ENCODE measurements at regions not wholly inside any gene's neighbourhood (a gene's known extent, or its start where the extent isn't known, plus 50 kb on each side); places are given as distances from the start of the nearest gene placed in this dataset.

DNA sequence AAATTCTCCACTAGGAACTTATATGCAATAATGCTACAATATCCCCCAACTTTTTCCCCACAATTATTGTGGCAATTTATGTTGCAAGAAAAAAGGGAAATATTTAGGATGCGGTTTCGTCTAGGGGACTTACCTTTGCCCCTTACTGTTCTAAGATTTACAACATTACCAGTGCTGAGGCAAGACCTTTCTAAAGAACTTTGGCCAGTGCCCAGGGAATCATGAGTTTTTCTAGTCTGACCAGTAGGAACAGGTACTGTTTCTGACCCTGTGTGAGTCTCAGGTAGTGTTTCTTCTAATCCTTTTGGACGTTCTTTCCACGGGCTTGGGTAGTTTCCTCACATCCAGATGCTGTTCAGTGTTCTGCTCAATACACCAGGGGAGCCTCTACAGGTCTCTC lies 373.7 kb downstream of the HAPSTR1 start:
- in situ Hi-C loops (cut with MboI; ENCODE audit: low pct_ligation_motif_present in 1 of 4, low pct_unique_long_range_greater_than_20kb in 1 of 4, low sequenced_read_pairs in 3 of 4) (no loop called here), intact Hi-C loops (cut with DNase I; ENCODE audit: low total_unique reads) (no loop called here)
- no peak for TF ChIP-seq POLR2AphosphoS5 (IDR thresholded peaks at IDR 0.05)
- DNase-seq: no peak
- no peaks in the 10 kb centered on the region for H3K27me3 ChIP-seq
- no peak overlapping the region for H3K4me3 ChIP-seq
- WGBS, 2 donors (ENCODE audit: low coverage in 1 of 2): 34 to 64% methylated on average over 3 to 4 of the region's 4 CpGs
- no peaks in the 10 kb centered on the region for H3K9me3 ChIP-seq
- no peaks in the 10 kb centered on the region for H3K4me1 ChIP-seq
- H3K36me3 ChIP-seq: no peaks in the 10 kb centered on the region
- H3K27ac ChIP-seq: no peak overlapping the region

DNA sequence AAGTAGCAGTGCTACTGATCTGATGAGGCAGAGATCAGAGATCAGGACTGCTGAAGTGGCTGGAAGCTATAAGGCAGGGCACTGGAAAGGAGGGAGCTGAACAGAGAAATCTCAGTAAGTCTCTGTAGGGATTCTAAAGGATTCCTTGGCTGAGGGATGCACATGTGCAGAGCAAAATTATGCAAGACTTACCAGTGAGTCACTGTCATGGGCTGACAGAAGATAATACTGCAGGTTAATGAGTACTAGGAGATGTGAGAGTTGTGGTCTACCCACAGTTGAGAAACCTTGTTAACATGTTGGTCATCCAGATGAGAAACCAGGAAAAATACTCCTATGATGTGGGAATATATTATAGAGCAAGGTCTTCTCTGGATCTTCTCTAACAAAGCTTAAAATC lies 378.1 kb downstream of the HAPSTR1 start:
- no peaks in the 10 kb centered on the region for H3K4me1 ChIP-seq
- DNase-seq: no peak
- intact Hi-C loops (cut with DNase I; ENCODE audit: low total_unique reads) (no loop called here), in situ Hi-C loops (cut with MboI; ENCODE audit: low pct_ligation_motif_present in 1 of 4, low pct_unique_long_range_greater_than_20kb in 1 of 4, low sequenced_read_pairs in 3 of 4) (no loop called here)
- TF ChIP-seq POLR2A (IDR thresholded peaks at IDR 0.05): no peak
- TF ChIP-seq, protein P1, sequence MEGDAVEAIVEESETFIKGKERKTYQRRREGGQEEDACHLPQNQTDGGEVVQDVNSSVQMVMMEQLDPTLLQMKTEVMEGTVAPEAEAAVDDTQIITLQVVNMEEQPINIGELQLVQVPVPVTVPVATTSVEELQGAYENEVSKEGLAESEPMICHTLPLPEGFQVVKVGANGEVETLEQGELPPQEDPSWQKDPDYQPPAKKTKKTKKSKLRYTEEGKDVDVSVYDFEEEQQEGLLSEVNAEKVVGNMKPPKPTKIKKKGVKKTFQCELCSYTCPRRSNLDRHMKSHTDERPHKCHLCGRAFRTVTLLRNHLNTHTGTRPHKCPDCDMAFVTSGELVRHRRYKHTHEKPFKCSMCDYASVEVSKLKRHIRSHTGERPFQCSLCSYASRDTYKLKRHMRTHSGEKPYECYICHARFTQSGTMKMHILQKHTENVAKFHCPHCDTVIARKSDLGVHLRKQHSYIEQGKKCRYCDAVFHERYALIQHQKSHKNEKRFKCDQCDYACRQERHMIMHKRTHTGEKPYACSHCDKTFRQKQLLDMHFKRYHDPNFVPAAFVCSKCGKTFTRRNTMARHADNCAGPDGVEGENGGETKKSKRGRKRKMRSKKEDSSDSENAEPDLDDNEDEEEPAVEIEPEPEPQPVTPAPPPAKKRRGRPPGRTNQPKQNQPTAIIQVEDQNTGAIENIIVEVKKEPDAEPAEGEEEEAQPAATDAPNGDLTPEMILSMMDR (IDR thresholded peaks at IDR 0.05): no peak
- TF ChIP-seq POLR2AphosphoS5 (IDR thresholded peaks at IDR 0.05): no peak
- no peak for TF ChIP-seq EP300 (IDR thresholded peaks at IDR 0.05; ENCODE audit: low read depth)
- no peaks in the 10 kb centered on the region for H3K36me3 ChIP-seq
- H3K27ac ChIP-seq: no peak overlapping the region
- H3K9me3 ChIP-seq: no peaks in the 10 kb centered on the region
- H3K4me3 ChIP-seq: no peak overlapping the region
- H3K27me3 ChIP-seq: no peaks in the 10 kb centered on the region

DNA sequence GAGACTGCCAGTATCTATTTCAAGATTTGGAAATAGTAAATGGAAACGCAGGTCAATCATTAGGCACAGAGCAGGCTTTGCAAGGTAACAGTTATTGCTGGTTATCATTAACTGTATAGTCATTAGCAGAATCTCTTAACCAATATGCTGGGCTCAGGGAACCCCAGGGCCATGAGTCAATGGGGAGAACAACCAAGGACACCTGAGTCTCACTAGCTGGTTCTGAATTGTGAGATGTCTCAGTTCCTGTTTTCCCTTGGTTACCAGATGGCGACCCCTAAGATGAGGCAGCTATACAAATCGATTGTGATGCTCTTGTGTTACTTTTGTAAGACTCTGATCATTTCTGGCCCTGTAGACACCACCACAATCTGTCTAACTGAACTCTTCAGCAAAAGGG lies 385.3 kb downstream of the HAPSTR1 start:
- no peaks in the 10 kb centered on the region for H3K27me3 ChIP-seq
- no peaks in the 10 kb centered on the region for H3K9me3 ChIP-seq
- no peaks in the 10 kb centered on the region for H3K36me3 ChIP-seq
- no peak overlapping the region for H3K4me3 ChIP-seq
- in situ Hi-C loops (cut with MboI; ENCODE audit: low pct_ligation_motif_present in 1 of 4, low pct_unique_long_range_greater_than_20kb in 1 of 4, low sequenced_read_pairs in 3 of 4): no loop called here
- intact Hi-C loops (cut with DNase I; ENCODE audit: low total_unique reads): no loop called here
- 84% methylated on average over 3 of the region's 3 CpGs; no CpG with 5 or more reads in 1 of the 2 donors for WGBS, 2 donors (ENCODE audit: low coverage in 1 of 2)
- TF ChIP-seq, protein P1 (IDR thresholded peaks at IDR 0.05): no peak
- TF ChIP-seq EP300 (IDR thresholded peaks at IDR 0.05; ENCODE audit: low read depth) (no peak), POLR2AphosphoS5 (IDR thresholded peaks at IDR 0.05) (no peak), POLR2A (IDR thresholded peaks at IDR 0.05) (no peak)
- no peak overlapping the region for H3K27ac ChIP-seq
- no peaks in the 10 kb centered on the region for H3K4me1 ChIP-seq
- DNase-seq: no peak

DNA sequence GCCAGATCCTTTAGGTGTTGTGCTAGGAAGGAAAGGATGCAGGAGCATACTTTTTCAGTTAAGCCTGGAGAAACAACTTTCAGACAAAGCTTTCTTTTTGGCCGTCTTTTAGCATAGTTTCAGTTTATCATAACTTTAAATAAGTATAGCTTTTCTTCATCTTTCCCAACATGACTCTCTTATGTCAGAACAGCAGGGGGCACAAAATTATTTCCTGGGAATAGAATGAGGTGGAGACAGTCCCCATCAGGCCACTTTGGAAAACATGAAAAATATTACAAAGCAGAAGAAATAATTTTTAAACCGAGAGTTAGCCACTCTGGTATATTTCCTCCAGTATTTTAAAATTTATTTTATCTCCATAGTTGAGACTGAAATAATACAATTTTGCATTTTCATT lies 387.6 kb downstream of the HAPSTR1 start:
- Histone ChIP-seq H3K4me3 (no peak overlapping the region), H3K27me3 (no peaks in the 10 kb centered on the region), H3K4me1 (no peaks in the 10 kb centered on the region), H3K27ac (no peak overlapping the region), H3K9me3 (no peaks in the 10 kb centered on the region), H3K36me3 (no peaks in the 10 kb centered on the region)
- intact Hi-C loops (cut with DNase I; ENCODE audit: low total_unique reads): no loop called here
- in situ Hi-C loops (cut with MboI; ENCODE audit: low pct_ligation_motif_present in 1 of 4, low pct_unique_long_range_greater_than_20kb in 1 of 4, low sequenced_read_pairs in 3 of 4): no loop called here
- TF ChIP-seq POLR2AphosphoS5 (IDR thresholded peaks at IDR 0.05) (no peak), POLR2A (IDR thresholded peaks at IDR 0.05) (no peak), EP300 (IDR thresholded peaks at IDR 0.05; ENCODE audit: low read depth) (no peak)
- TF ChIP-seq, protein P1 (IDR thresholded peaks at IDR 0.05): no peak
- DNase-seq: no peak
- 56 to 63% methylated on average over 2 of the region's 2 CpGs for WGBS, 2 donors (ENCODE audit: low coverage in 1 of 2)

DNA sequence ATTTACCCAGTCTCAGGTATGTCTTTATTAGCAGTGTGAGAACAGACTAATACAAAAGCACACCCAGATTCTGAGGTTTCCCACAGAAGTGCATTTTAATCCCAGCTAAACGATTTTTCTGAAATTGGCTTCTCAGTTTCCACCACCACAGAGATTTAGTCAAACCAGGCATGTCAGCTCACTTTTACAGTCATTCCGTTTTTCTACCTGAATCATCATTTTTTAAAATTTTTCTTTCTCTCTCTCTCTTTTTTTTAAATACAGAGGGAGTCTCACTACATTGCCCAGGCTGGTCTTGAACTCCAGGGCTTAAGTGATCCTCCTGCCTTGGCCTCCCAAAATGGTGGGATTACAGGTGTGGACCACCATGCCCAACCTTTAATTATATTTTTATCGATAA lies 389.1 kb downstream of the HAPSTR1 start:
- intact Hi-C loops (cut with DNase I; ENCODE audit: low total_unique reads) (no loop called here), in situ Hi-C loops (cut with MboI; ENCODE audit: low pct_ligation_motif_present in 1 of 4, low pct_unique_long_range_greater_than_20kb in 1 of 4, low sequenced_read_pairs in 3 of 4) (no loop called here)
- Histone ChIP-seq H3K4me3 (no peak overlapping the region), H3K27ac (no peak overlapping the region), H3K4me1 (no peaks in the 10 kb centered on the region), H3K27me3 (no peaks in the 10 kb centered on the region), H3K36me3 (no peaks in the 10 kb centered on the region), H3K9me3 (no peaks in the 10 kb centered on the region)
- TF ChIP-seq POLR2A (IDR thresholded peaks at IDR 0.05) (no peak), POLR2AphosphoS5 (IDR thresholded peaks at IDR 0.05) (no peak), EP300 (IDR thresholded peaks at IDR 0.05; ENCODE audit: low read depth) (no peak)
- TF ChIP-seq, protein P1 (IDR thresholded peaks at IDR 0.05): no peak
- 72 to 87% methylated on average over 2 to 3 of the region's 3 CpGs for WGBS, 2 donors (ENCODE audit: low coverage in 1 of 2)
- DNase-seq: no peak
